Stomach (tissue), 4 donors: ENCODE measurements at regions not wholly inside any gene's neighbourhood (a gene's known extent, or its start where the extent isn't known, plus 50 kb on each side); places are given as distances from the start of the nearest gene placed in this dataset.

Source experiments
- CTCF ChIP-seq, 7 experiments: fragments of 450-650 bp in 4 of 7; fragments of 200-600 bp in 3 of 7; sonication (generic) in 3 of 7; IDR thresholded peaks; one replicate each; pipeline ENCODE4 v1.5.1; 2016 to 2019; ENCODE audit warnings: antibody characterized with exemption in 7 of 7, control low read depth in 2 of 7, mild to moderate bottlenecking in 1 of 7
- POLR2A ChIP-seq, 4 donors: fragments of 450-650 bp; IDR thresholded peaks; one replicate each; pipeline ENCODE4 v1.6.1; 2016; ENCODE audit warnings: antibody characterized with exemption in 4 of 4, control low read depth in 2 of 4, mild to moderate bottlenecking in 1 of 4, moderate library complexity in 1 of 4

DNA sequence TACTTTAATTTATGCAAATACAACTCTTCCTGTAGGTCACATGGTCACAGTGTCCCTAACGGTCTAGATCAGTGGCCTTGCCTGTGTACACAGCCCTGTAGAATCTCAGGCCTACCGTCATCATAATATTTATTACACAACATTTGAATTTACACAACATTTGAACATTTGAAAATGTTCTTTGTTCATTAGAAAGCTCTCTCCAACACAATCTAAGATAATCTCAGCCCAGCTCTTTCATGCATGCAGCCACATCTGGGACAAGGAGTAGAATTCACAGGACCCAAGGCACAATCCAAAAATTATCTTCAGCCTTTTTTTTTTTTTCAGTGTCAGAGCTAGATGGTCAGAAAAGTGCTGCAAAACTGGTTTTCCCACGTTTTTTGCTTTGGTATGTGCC is 892.8 kb downstream of the TFAP2A start:
- TF ChIP-seq POLR2A (IDR thresholded peaks at IDR 0.05): no peak
- TF ChIP-seq CTCF (IDR thresholded peaks at IDR 0.05): no peak
